GM21360 (cell line): ENCODE measurements at regions not wholly inside any gene's neighbourhood (a gene's known extent, or its start where the extent isn't known, plus 50 kb on each side); places are given as distances from the start of the nearest gene placed in this dataset.

ENCODE experiments used
- ATAC-seq: cut with Tn5 transposase; IDR thresholded peaks from one replicate; pipeline ENCODE4 v1.9.1; 2021; ENCODE audit warnings: mild to moderate bottlenecking, moderate library complexity; ENCODE audit not compliant: unreplicated experiment

DNA sequence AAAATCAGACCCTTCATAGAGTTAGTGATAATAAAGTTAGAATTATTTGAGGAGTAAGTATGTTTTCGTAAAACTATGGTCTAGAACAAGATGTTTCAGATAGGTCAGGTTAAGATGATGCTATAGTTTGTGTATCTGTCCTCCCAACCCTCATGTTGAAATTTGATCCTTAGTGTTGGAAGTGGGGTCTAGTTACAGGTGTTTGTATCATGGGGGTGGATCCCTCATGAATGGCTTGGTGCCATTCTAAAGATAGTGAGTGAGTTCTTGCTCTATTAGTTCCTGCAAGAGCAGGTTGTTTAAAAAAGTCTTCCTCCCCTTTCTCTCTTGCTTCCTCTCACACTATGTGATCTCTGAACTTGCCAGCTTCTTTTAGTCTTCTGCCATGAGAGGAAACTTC lies 707.3 kb upstream of the FOXG1 start:
- no peak for ATAC-seq

DNA sequence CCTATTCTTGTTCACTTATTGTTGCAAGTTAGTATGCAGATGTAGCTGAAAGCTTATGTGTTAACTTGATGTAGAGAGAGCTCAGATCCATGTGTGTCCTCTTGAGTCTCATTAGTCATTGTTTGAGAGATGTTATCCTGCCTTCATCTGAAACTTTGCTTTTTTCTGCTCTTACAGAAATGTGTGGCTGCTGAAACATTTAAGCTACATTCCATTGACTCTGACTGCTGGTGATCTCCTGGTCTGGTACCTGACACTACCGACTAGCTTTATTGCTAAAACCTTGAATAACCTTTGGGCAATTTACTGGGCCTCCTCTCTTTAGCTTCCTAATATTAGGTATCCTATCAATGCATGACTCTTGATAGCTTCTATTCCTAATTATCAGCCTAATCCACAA lies 705.6 kb upstream of the FOXG1 start:
- ATAC-seq, result no peak

DNA sequence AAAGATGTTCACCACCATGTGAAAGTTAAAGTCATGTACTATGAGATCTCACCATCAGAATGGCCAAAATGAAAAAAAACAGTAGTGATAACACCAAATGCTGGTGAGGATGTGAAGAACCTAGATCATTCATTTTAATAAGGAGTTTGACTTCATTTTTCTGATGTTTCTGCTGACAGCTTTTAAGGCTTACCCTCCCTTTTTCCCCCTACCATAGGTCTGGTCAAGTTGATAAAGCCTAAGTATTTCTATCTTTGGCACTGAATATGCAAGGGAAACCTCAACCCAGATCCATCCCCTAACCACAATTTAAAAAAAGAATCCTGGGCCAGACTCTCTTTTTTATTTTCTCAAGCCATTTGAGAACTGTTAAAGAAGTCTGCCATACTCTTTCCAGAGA lies 689.6 kb upstream of the FOXG1 start:
- ATAC-seq, result no peak

DNA sequence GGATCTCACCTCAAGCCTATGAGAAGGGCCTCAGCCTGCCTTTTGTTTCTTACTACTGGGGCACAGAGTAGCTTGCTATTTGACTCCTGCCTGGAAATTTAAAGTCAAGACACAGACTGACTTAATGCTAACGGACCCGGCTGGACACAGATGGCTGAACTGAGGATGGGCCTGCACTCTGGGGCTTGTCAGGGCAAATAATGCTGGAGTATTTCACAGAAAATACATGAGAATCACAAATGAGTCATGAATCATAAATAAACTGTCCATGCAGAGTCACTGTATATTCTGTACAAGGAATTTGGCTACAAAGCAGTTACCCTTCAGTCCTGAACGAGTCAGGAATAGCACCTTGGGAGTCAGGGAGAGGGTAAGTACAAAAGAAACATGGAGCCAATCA lies 683.2 kb upstream of the FOXG1 start:
- no peak for ATAC-seq

DNA sequence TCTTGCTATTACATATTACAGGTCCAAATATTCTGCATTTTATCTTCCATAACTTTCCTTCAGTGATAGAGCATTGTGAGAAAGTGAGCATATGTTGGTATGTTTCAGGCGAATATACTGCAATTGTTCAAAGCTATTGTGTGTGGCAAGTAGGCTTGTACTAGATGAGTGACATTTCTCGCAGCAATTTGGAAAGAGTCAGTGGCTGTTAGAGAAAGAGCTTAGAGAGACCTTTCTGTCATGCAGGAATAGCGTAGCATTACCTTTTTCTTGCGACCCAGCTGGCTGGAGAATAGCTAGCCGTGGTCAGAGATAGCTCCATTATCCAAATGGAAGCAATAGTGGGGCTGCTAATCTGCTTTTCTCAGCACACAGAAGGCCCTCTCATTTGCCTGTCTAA lies 678.5 kb upstream of the FOXG1 start:
- ATAC-seq, result no peak

DNA sequence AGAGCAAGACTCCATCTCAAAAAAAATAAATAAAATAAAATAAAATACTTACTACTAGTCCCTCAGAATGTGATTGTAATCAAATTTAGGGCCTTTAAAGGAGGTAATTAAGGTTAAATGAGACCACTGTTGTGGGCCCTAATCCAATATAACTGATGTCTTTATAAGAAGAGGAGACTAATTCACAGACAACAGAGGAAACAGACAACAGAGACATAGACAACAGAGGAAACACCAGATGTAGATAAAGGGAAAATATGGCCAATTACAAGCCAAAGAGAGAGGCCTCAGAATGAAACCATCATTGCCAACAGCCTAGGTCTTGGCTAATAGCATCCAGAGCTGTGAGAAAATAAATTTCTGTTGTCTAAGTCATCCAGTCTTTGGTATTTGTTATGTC lies 669.0 kb upstream of the FOXG1 start:
- no peak for ATAC-seq

DNA sequence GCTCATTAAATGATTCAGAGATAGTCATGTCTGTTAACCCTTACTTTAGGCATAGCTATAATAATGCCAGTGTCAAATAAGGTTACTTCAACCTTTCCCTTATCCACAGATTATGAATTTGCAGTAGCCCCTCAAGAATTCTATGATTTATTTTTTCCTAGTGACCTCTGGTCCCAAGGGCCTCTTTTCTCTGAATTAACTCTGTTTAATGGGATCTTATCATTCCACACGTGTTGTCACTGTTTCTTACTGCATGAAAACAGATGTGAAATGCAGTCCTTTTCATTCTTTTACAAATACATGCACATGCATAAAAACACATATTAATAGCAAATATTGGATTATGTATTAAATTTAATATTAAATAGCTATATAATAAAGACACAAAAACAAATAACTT lies 667.7 kb upstream of the FOXG1 start:
- ATAC-seq, result no peak

DNA sequence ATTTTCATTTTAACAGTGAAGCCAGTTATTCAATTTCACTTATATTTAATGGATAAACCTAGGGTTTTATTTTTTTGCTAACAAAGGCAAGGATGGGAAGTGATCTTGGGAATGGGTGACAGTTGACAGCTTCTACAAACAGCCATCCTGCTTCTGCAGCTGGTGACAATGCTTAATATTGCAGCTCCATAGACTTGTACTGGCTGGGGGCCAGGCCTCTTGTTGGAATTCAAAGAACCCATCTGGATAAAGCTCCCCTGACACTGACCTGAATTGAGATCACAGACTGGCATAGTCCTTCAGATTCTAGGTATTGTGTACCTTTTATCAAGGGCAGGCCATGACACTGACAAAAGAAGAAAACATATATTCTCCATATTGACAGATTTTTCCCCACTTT lies 664.6 kb upstream of the FOXG1 start:
- no peak for ATAC-seq

DNA sequence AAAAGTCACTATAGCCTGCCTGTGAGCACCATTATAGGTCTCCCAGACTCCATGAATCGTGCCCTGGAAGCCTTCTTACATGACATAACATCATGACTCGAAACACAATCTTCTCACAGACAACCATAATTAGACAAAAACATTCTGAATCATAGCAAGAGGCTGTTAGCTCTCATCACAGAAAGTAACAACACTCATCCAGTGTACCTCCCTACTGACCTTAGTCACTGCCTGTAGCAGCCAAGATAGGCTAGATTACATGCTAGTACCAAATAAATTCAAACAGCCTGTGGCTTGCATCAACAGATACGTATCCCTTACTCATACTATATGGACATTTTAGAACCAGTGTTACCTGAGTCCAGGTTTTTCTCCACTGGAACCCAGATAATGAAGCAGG lies 663.8 kb upstream of the FOXG1 start:
- ATAC-seq, result no peak

DNA sequence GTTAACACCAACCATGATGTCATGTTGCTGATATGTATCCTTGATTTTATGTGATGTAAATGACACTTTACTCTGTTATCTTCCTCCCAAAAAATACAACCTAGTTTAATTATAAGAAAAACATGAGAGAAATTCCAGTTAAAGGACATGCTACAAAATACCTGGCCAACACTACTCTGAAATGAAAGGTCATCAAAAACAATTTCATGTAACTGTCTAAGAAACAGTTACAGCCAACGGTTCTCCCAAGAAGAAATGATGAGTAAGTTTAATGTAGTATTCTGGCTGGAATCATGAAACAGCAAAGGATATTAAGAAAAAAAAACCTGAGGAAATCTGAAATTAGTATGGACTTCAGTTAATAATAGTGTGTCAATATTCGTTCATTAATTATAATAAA lies 653.3 kb upstream of the FOXG1 start:
- no peak for ATAC-seq

DNA sequence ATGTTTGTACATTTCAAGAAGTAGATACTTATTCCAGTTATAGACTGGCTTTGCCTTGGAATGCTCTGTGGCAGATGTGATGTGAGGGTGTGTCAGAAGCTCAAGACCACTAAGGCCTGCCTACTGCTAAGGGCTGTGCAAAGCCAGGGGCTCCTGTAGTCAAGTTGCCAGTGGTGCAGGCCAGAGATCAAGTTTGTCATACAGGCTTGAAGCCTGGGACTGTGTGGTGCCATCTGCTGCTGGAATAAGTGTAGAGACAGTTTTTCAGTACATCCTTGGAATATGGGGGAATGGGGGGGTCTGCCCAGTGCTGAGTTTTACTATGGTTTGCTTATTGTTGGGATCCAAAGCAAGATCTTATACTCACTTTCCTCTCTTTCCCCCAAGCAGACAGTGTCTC lies 649.9 kb upstream of the FOXG1 start:
- ATAC-seq, result no peak

DNA sequence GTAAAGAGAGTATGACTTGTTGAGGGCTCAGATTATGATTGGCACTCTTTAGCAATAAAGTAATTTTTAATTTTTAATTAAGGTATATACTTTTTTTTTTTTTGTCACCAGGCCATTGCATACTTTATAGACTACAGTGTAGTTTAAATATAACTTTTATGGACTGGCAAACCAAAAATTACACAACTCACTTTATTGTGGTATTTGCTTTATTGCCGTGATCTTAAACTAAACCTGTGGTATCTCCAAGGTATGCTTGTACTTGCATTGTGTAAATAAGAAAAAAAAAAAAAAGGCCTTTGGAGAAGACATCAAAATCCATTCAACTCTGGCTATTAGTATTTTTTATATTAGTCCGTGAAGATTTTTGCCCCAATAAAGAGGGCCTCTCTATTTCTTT lies 646.7 kb upstream of the FOXG1 start:
- ATAC-seq, result no peak

DNA sequence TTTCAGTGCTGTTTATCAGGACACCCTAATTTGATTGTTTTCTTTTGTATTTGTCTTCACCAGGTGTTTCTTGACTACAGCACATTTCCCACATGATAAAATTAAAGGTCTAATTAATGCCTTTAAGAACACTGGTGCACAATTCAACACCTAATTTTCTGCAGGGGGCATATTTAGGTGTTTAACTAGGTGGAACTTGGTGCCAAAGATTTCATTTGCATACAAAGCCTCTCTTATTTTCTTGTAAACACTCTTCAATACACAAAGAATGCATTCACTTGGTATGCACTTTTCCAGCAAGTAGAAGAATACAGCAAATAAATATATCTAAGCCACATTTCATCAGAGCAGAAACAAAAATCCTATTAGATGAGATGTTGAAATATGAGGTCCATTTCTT lies 646.2 kb upstream of the FOXG1 start:
- no peak for ATAC-seq

DNA sequence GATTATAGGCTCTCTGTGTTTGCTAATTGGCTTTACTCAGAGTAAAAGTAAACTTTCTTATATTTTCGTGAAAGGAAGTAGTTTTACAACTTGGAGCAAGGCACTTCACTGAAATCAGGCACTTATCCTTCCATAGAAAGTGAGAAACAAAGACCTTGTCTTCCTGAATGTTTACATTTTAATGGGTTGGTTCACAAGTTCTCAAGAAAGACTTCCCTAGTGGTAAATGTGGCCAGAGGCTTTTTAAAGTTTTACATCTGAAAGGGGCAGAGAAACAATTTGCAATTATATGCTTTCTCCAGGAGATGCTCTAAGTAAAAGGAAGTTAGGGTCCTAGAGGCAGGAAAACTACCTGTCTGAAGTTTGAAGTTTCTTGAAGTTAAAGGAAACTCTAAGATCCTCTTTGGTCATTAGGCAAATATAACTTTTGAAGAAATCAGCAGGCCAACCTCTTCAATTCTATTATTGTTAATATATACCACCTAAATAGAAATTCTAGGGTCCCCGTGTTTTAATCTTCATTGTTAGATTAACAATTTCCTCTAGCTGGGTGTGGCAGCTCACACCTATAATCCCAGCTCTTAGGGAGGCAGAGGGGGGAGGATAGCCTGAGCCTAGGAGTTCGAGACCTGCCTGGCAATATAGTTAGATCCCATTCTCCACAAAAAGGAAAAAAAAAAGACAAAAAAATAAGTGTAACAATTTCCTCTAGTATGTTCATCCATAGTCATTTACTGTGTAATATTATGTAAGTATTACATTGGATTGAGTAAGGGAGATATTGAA lies 644.9 kb upstream of the FOXG1 start:
- no peak for ATAC-seq

DNA sequence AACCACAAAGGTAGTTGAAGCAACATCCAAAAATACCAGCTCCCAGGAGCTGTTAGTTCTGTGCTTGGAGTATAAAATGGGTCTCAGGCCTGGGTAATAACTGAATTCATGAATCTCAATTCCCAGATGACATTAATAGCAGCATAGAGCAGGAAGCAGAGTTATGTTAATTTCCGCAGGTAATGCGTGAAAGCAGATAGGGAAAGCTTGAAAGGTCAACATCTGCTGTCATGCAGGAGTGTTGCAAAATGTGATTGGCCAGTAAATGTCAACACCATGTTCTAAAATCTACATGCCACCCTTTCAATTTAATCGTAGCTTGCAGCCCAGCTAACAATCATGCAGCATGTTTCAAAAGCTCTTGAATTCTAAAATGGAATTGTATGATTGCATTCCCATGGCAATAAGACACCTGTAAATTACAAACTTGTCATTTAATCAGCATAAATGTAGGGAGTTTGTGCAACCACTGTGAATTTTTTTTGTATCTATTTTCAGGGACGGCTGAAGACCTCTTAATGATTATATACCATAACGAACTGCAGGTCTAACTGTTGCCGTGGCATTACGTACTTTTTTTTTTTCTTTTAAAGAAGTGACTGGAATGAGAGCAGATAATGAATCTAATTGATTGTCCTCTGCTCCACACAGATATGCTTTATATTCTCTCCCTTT lies 635.8 kb upstream of the FOXG1 start:
- no peak for ATAC-seq

DNA sequence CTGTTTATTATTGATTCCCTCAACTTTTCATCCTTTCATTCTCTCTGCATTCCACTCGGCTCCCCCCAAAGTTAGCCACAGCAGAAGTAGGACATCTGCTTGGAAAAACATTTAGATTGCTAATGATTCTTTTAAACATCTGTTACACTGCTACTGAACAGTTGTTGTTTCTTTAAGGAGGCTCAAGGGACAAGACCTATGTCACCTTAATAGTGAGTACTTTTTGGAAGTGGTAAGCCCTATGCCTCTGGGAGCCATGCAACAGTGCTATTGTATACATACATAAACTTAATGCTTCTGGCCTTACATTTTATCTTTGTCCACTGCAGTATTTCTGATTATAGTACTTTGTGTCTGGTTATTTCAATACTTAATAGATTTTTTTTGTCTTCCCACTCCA lies 628.2 kb upstream of the FOXG1 start:
- ATAC-seq, result no peak

DNA sequence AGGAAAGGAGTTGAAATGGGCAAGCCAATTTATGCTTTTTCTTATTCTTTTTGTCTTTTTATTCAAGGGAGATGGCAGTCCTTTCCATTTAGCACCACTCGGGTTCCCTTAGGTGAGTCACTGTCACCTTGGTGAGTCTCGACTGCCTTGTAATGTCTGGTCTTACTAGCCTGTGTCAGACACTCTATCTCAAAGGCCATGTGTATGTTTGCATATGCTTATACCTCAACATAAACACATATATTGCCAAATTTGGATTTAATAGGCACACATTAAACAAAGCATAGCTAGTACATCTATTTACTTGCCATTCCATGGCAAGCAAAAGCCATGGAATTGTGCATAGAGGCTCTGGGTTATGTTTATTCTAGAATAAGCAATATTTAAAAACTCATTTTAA lies 624.9 kb upstream of the FOXG1 start:
- ATAC-seq, result no peak

DNA sequence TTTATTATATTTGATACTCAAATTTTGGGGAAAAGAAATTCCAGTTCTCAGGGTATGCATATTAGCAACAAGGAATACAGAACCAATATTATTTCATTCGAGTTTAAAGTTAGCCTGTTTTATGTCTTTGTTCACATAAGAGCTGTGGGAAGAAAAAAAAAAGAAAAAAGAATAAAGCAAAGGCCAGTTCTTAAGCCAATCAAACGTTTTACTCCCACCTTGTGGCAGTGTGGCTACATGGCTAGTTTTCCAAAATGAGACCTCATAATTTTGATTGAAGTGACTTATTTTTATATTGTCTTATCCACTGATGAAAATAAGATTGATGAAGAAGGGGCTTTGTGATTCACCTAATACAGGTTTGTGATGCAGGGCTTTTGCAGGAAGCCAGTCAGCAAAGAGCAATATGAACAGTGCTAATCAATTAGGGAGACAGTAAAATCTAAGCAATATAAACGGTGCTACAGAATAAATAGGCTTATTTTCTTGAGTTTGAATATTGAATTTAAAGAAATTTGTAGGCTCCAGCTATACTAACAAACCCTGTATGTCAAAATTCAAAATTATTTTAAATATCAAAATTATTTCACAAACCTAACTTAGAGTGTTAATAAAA lies 624.1 kb upstream of the FOXG1 start:
- no peak for ATAC-seq

DNA sequence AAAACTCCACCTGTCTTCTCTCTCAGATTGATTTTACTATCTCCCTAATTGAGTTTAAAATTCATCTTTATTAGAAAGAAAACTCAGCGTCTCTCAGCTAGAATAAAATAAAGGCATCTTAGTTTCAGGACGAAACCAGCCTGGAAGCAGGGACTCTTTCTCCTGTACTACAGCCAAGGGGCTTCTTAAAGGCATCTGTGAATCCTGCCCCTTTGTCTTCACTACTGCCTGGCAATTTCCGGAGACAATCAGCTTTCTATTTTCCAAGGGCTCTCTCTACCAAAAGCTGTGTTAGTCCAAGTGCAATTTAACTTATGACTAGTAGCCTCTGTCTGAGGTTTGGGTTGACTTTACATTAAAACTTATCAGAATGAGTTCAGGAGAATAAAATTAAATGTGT lies 623.3 kb upstream of the FOXG1 start:
- ATAC-seq, result no peak

DNA sequence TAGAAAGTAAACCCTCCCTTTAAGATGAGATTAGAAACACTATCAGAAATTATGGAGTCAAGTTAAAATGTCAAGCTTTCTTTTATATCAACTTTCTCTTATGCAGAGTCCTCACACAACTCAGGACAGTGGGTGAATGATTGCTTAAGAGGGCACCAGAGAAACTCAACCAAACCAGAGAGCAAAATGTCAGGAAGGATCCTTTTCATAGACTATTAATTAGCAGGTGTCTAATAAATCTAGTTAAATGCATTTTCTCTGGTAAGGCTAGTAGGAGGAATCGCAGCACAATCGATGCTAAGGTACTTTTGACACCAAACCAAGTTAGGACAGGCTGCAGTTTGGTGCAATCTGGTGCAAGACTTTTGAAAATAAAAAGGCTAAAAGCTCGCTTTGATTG lies 614.7 kb upstream of the FOXG1 start:
- ATAC-seq, result no peak

DNA sequence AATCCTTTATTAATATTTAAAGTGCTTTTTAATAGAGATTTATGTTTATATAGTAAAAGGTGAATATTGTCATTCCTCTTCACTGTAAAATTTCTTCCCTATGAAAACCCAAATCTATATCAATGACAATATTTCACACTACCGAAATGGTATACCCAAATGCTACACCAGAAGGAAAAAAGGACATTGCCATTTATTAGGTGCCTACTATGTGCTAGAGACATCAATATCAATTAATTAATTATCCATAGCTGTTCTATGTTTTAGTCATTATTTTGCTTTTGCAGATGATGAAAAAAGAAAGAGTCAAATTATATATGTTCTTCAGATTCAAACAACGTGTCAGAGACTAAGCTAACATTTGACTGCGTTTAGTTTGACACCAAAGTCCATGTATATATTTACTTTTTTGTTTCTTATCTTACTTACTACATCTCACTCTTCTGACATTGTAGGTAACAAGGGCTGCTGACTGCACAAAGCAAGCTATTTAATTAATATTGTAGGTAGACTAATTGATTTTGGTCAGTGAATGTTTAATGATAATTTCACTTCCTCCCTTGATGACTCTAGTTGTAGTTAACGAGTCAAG lies 614.0 kb upstream of the FOXG1 start:
- ATAC-seq, result no peak

DNA sequence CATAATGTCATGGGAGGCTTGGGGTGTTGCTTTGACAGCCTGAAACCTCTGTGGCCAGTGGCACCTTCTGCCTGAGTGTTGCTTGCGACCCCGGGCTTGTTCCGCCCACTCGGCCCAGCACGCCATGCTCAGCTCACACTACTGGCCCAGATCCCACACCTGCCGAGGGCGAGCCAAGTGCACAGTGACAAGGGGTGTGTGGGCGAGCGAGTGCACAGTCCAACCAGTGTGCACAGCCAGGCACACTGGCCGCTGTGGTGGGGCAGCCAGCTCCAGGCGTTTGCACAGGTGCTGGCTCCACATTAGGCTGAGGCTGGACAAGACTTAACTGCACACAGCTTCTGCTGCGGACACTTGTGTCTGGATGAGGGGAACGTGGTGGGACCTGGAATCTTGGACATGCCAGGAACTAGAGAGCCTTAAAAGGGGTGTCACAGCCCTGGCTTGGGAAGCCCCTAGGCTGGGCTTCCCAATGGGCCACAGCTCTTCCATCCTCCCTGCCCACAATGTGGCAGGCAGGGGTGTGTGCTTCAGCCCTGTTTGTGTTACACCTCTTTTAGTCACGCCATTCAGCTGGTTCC lies 609.2 kb upstream of the FOXG1 start:
- ATAC-seq, result no peak
